ENCODE measurements at regions not wholly inside any gene's neighbourhood (a gene's known extent, or its start where the extent isn't known, plus 50 kb on each side); places are given as distances from the start of the nearest gene placed in this dataset.
"Not testable (repeated sequence)": the region's sequence is repeated elsewhere in the genome, so short reads cannot be mapped to it uniquely, and the experiment has no call there.

GRCh38 chr5:96528826-96529474 is 95.9 kb upstream of the PCSK1 start:
- no peak for DNase-seq (ENCODE audit: low read depth)

DNA sequence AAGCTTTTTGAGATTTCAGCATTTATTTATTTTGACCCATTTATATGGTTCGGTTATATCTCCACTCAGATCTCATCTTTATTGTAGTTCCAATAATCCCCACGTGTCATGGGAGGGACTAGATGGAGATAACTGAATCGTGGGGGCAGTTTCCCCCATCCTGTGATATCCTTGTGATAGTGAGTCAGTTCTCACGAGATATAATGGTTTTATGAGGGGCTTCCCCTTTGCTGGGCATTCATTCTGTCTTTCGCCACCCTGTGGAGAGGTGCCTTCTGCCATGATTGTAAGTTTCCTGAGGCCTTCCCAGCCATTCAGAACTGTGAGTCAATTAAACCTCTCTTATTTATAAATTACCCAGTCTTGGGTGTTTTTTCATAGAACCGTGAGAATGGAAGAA is 96.5 kb upstream of the PCSK1 start:
- DNase-seq (ENCODE audit: low read depth), result no peak

- DNase-seq (ENCODE audit: low read depth), result no peak
Observed at GRCh38 chr5:96530901-96531300, 97.9 kb upstream of the PCSK1 start.

- DNase-seq (ENCODE audit: low read depth), result no peak
Observed at GRCh38 chr5:96533371-96533770, 100.3 kb upstream of the PCSK1 start.

DNA sequence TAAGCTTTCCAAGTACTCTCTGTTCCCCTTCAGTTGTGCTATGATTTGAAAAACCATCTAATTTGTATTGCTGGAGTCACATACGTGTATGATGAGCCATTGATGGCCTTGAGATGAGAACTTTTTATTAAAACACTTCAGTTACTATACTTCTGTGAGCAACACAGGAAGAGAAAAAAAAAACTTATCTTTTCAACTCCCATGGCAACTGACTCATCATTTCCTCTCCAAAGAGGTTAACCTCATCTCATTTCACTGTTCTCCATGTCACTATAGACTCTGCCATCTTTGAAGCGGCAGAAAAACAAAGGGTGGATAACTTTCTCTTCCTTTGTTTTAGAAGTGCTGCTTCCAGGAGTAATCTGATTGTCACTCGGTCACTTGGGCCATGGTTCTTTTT is 104.3 kb upstream of the PCSK1 start:
- no peak for DNase-seq (ENCODE audit: low read depth)

DNA sequence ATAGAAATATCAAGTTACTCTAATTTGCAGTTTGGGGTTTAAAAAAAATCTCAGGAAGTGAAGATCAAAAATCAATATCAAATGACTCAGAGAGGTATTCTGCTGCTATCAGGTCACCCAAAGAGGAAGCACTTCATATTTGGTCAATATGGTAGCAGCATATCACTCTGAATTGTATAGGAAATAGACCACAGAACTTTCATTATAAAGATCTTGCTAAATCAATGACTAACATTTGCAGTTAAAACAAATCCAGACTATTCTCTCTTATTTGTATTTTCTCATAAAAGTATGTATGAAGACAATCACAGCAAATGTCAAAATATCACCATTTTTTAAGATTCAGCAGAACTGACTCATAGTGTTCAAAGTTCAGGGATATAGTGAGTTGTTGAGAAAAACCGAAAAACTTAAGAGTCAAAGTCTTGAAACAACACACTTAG is 105.8 kb upstream of the PCSK1 start:
- no peak for DNase-seq (ENCODE audit: low read depth)

GRCh38 chr5:96546120-96546519 is 113.1 kb upstream of the PCSK1 start:
- DNase-seq (ENCODE audit: low read depth), result no peak

DNA sequence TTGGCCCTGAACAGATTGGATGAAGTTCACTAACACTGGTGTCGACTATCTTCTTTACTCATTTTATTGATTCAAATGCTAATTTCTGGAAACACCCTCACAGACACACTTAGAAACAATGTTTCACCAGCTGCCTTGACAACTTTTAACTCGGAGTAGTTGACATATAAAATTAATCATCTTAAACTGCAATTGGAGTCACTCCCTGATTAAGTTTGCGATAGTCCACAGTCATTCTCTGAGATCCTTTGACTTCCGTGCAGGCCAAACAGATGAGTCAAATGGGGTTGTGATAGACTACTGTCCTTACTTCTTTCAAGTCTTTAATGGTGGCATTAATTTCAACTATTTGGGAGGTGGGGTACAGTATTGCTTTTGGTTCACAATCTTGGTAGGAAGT is 114.4 kb upstream of the PCSK1 start:
- DNase-seq (ENCODE audit: low read depth), result no peak

DNA sequence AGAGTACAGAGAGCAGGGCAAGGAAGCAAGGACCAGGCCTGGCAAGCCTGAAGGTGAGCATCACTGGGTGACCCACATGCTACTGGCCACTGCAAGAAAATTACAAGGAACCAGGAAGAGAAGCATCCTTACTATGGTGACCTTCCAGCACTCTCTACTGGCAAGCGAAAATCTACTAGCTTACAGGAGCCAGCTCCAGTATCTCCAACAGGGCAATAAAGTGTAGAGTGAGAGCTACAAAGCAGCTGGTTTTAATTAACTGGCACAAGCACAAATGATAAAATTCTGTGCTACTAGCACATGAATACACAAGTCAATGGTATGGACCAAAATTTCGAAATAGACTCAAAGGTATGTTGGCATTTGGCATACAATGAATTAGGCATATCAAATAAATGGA is 113.3 kb upstream of the CAST start:
- no peak for DNase-seq (ENCODE audit: low read depth)

- DNase-seq (ENCODE audit: low read depth), result not testable (repeated sequence)
Observed at GRCh38 chr5:96560857-96561256, 101.3 kb upstream of the CAST start.

- DNase-seq (ENCODE audit: low read depth), result no peak
Observed at GRCh38 chr5:96562614-96563013, 99.6 kb upstream of the CAST start.

DNA sequence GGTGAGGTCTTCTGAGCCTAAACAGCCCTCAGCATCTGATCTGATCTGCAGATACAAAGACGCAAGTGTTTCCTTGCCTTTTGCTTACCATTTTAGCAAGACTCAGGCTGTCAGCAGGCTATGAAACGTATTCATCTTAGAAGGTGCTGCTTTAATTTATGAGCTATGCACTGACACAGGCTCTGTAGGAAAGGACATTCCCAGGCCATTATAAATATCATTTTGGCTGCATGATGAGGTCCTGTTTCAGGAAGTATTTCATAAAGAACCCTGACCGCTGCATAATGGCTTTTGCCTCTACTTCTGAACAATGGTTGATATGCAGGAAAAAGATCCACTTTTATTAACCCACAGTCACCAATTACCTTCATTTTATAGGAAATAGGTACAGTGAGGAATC is 98.4 kb upstream of the CAST start:
- no peak for DNase-seq (ENCODE audit: low read depth)

DNA sequence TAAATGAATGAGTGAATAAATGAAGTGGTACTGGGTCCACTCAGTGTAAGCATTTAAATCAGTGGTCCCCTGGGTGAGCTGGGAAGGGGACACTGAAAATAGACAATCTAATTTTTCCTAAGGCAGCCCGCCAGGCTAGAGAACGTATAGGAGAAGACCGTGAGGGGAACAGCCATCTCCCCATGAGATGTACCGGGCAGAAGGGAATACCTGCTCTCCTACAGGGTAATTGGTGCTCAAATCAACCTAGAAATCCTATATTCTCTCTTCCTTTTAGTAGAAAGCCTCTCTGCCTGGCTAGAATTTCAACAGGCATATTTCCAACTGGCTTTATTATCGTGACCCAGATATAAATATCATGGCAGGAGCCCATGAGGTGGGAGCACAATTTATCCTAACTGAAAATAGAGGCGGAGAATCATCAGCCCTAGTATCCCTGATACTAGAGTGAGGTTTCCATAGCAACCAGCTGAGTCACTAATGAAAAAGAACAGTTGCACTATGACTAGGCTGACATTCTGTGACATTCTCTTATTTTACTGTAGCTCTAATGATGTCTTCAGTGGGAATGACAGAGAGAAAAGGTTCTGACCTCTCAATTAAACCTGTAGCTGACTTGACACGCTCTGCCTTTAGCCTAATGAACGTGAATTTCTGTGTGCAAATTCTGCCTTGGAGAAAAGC is 96.5 kb upstream of the CAST start:
- DNase-seq (ENCODE audit: low read depth), result no peak

GRCh38 chr5:96566833-96567587 is 95.2 kb upstream of the CAST start:
- DNase-seq (ENCODE audit: low read depth), result no peak

DNA sequence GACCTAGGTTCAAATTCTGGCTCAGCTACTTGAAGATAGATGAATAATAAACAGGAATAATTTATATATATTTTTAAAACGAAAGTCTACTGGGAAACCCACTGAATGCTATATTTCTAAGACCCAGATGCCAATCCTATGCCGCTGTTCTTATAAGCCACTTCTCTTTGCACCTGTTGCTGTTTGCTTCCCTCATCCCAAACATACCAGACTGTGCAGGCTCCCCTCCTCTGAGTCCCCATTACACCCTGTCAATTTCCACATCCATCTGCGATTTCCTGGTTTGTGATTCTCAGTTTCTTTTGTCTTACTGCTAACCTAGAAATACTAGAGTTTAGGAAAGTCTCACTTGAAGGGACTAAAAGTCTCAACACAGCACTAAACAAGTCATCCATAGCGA is 92.8 kb upstream of the CAST start:
- no peak for DNase-seq (ENCODE audit: low read depth)

- DNase-seq (ENCODE audit: low read depth), result no peak
Observed at GRCh38 chr5:96569770-96570169, 92.4 kb upstream of the CAST start.

DNA sequence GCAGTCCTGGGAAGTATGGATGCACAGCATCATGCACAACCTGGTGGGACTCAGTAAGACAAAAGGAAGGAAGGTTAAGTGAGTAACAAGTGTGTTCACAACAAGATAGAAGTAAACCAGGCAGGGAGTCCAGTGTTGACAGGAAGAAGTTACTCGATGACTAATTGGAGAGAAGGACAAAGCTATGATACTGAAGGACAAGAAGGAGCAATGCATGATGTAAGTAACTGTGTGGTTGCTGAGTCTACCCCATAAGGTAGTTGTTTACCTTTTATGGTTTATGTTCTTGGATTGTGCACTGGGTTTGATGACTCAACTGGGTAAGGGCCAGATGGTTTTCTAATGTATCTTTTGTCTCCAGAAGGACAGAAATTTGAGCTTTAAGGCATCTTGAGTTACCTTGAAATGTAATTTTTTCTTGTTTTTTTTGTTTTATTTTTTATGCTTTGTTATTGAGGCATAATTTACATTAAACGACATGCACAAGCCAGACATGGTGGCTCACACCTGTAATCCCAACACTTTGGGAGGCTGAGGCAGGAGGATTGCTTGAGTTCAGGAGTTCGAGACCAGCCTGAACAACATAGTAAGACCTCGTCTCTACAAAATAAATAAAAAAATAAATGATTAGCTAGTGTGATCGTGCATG is 89.2 kb upstream of the CAST start:
- no peak for DNase-seq (ENCODE audit: low read depth)

DNA sequence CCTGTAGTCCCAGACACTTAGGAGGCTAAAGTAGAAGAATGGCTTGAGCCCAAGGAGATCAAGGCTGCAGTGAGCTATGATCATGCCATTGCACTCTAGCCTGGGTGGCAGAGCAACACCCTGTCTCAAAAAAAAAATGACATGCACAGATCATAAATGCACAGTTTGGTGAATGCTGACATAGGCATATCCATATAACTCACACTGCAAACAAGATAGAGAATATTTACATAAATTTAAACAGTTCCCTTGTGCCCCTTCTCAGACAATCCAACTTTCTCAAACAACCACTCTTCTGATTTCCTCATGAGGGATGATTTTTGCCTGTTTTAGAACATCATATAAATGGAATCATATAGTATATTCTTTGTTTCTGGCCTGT is 88.7 kb upstream of the CAST start:
- no peak for DNase-seq (ENCODE audit: low read depth)

GRCh38 chr5:96576876-96577275 is 85.3 kb upstream of the CAST start:
- no peak for DNase-seq (ENCODE audit: low read depth)

GRCh38 chr5:96577909-96578308 is 84.3 kb upstream of the CAST start:
- DNase-seq (ENCODE audit: low read depth), result no peak

DNA sequence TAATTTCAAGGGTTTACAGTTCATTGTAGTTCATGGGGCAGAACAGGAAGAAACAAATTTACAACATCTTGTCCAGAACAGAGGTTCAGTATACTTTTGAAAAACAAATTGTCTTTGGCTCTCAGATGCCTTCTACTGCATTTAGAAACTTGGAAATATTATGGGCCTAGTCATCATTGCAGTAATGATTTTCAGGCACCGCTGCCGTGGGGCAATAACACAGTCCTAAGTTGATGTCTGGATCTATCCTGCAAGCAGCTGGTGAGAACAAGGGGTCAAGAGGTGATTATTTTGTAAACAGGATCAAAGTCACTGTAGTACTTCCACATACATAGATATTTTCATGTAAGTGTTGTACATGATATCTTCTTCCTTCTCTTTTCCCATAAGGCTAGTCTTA is 82.5 kb upstream of the CAST start:
- no peak for DNase-seq (ENCODE audit: low read depth)

GRCh38 chr5:96582343-96582742 is 79.8 kb upstream of the CAST start:
- DNase-seq (ENCODE audit: low read depth), result no peak

- DNase-seq (ENCODE audit: low read depth), result no peak
Observed at GRCh38 chr5:96584712-96585111, 77.5 kb upstream of the CAST start.
